OCI-LY1 (cell line): ENCODE measurements at regions not wholly inside any gene's neighbourhood (a gene's known extent, or its start where the extent isn't known, plus 50 kb on each side); places are given as distances from the start of the nearest gene placed in this dataset.

Experiments used
- EZH2 ChIP-seq: fragments of 200-600 bp; sonication (generic), shearing (Covaris generic); IDR thresholded peaks from 2 replicates; pipeline ENCODE4 v1.8.0; 2017; ENCODE audit warnings: borderline replicate concordance, mixed run types, mild to moderate bottlenecking, antibody characterized with exemption, low read length, moderate library complexity, mixed read lengths
- TF ChIP-seq, protein P1 (sequence below): fragments of 200-600 bp; sonication (generic), shearing (Covaris generic); IDR thresholded peaks from 2 replicates; pipeline ENCODE4 v1.5.1; 2017; ENCODE audit warnings: mild to moderate bottlenecking, antibody characterized with exemption, low read length, moderate library complexity, mixed read lengths

DNA sequence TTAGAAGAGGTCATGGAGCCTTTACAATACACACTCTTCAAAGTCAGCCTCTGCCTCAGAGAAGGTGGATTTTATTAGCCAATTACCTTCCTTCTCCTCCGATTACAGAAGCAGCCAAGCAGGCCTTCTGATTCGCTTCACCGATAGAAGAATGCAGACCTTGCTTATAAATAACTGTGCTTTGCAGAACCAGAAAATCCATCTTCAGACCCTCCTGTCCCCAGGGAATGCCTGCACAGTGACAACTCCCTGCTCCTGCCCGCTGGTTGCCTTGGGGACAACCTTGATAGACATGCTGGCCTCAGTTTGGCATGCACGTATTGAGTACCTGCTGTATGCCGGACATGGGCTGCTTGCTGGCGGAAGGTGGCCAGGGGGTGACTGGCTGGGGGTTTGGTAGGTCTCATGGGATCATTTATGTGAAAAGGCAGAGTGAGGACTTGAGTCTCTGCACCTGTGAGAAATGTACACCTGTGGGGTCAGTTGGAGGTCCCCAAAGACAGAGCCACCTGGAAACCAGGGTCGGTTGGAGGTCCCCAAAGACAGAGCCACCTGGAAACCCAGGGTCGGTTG is 1238.7 kb downstream of the BRD1 start:
- TF ChIP-seq, protein P1, sequence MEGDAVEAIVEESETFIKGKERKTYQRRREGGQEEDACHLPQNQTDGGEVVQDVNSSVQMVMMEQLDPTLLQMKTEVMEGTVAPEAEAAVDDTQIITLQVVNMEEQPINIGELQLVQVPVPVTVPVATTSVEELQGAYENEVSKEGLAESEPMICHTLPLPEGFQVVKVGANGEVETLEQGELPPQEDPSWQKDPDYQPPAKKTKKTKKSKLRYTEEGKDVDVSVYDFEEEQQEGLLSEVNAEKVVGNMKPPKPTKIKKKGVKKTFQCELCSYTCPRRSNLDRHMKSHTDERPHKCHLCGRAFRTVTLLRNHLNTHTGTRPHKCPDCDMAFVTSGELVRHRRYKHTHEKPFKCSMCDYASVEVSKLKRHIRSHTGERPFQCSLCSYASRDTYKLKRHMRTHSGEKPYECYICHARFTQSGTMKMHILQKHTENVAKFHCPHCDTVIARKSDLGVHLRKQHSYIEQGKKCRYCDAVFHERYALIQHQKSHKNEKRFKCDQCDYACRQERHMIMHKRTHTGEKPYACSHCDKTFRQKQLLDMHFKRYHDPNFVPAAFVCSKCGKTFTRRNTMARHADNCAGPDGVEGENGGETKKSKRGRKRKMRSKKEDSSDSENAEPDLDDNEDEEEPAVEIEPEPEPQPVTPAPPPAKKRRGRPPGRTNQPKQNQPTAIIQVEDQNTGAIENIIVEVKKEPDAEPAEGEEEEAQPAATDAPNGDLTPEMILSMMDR = no peak
- no peak for TF ChIP-seq EZH2
